Adrenal gland (tissue), 5 donors: ENCODE measurements at regions not wholly inside any gene's neighbourhood (a gene's known extent, or its start where the extent isn't known, plus 50 kb on each side); places are given as distances from the start of the nearest gene placed in this dataset.

Experiments
- POLR2A ChIP-seq, 2 donors: fragments of 450-650 bp; IDR thresholded peaks; one replicate each; pipeline ENCODE4 v1.6.1; 2017; ENCODE audit warnings: antibody characterized with exemption in 2 of 2, mild to moderate bottlenecking in 2 of 2, moderate library complexity in 1 of 2
- TF ChIP-seq, protein P1 (sequence below), 6 experiments: fragments of 450-650 bp in 4 of 6; fragments of 200-600 bp in 2 of 6; sonication (generic) in 1 of 6; IDR thresholded peaks; 1 replicate in 5 of 6; 2 replicates in 1 of 6; pipeline versions ENCODE4 v1.5.1 to v1.8.0; 2016 to 2021; ENCODE audit warnings: antibody characterized with exemption in 6 of 6, mild to moderate bottlenecking in 2 of 6, moderate library complexity in 1 of 6
- donor health status: DM: no; HTN: no; CAD: no.

DNA sequence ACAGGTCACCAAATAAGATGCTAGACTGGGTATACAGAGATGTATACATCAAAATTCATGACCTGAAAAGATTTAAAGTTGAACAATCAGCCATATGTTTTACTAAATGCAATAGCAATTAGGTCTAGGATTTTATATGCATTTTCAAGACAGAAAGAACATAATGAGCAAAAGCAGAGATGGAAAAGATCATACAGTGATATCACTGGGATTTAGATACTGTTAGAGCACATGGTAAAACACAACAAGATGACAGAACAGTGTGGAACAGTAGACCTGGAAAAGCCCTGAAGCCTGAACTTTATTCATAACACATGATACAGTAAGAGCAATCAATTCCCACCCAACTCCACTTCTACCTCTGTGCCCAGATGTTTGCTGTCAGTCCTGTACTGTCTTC, 585.9 kb downstream of the PRR16 start:
- TF ChIP-seq, protein P1, sequence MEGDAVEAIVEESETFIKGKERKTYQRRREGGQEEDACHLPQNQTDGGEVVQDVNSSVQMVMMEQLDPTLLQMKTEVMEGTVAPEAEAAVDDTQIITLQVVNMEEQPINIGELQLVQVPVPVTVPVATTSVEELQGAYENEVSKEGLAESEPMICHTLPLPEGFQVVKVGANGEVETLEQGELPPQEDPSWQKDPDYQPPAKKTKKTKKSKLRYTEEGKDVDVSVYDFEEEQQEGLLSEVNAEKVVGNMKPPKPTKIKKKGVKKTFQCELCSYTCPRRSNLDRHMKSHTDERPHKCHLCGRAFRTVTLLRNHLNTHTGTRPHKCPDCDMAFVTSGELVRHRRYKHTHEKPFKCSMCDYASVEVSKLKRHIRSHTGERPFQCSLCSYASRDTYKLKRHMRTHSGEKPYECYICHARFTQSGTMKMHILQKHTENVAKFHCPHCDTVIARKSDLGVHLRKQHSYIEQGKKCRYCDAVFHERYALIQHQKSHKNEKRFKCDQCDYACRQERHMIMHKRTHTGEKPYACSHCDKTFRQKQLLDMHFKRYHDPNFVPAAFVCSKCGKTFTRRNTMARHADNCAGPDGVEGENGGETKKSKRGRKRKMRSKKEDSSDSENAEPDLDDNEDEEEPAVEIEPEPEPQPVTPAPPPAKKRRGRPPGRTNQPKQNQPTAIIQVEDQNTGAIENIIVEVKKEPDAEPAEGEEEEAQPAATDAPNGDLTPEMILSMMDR (IDR thresholded peaks at IDR 0.05), result no peak
- no peak for TF ChIP-seq POLR2A (IDR thresholded peaks at IDR 0.05)
